Adrenal gland (tissue), 5 donors: ENCODE measurements at regions not wholly inside any gene's neighbourhood (a gene's known extent, or its start where the extent isn't known, plus 50 kb on each side); places are given as distances from the start of the nearest gene placed in this dataset.

Experiments
- POLR2A ChIP-seq, 2 donors: fragments of 450-650 bp; IDR thresholded peaks; one replicate each; pipeline ENCODE4 v1.6.1; 2017; ENCODE audit warnings: antibody characterized with exemption in 2 of 2, mild to moderate bottlenecking in 2 of 2, moderate library complexity in 1 of 2
- TF ChIP-seq, protein P1 (sequence below), 6 experiments: fragments of 450-650 bp in 4 of 6; fragments of 200-600 bp in 2 of 6; sonication (generic) in 1 of 6; IDR thresholded peaks; 1 replicate in 5 of 6; 2 replicates in 1 of 6; pipeline versions ENCODE4 v1.5.1 to v1.8.0; 2016 to 2021; ENCODE audit warnings: antibody characterized with exemption in 6 of 6, mild to moderate bottlenecking in 2 of 6, moderate library complexity in 1 of 6
- donor health status: DM: no; HTN: no; CAD: no.

DNA sequence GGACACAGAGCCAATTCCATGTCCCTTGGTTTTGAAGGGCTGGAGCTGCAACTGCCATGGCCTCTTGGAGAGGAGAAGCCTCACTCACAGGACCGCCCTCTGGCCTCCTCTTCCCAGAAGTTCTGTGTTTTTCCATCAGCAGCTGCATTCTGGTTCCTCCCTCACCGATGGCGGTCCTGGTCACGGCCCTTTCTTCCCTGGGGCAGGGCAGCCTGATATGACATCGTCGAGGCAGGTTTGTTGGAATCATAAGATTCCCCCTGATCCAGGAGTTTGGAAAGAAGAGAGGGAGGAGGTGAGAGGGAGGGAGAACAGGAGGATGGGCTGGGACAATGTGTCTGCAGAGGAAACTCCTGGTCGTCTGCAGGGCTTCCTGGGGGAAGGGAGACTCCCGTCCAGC is 82.7 kb upstream of the PDZD8 start:
- TF ChIP-seq, protein P1, sequence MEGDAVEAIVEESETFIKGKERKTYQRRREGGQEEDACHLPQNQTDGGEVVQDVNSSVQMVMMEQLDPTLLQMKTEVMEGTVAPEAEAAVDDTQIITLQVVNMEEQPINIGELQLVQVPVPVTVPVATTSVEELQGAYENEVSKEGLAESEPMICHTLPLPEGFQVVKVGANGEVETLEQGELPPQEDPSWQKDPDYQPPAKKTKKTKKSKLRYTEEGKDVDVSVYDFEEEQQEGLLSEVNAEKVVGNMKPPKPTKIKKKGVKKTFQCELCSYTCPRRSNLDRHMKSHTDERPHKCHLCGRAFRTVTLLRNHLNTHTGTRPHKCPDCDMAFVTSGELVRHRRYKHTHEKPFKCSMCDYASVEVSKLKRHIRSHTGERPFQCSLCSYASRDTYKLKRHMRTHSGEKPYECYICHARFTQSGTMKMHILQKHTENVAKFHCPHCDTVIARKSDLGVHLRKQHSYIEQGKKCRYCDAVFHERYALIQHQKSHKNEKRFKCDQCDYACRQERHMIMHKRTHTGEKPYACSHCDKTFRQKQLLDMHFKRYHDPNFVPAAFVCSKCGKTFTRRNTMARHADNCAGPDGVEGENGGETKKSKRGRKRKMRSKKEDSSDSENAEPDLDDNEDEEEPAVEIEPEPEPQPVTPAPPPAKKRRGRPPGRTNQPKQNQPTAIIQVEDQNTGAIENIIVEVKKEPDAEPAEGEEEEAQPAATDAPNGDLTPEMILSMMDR (IDR thresholded peaks at IDR 0.05): no peak
- no peak for TF ChIP-seq POLR2A (IDR thresholded peaks at IDR 0.05)
